ENCODE measurements at regions not wholly inside any gene's neighbourhood (a gene's known extent, or its start where the extent isn't known, plus 50 kb on each side); places are given as distances from the start of the nearest gene placed in this dataset.

DNA sequence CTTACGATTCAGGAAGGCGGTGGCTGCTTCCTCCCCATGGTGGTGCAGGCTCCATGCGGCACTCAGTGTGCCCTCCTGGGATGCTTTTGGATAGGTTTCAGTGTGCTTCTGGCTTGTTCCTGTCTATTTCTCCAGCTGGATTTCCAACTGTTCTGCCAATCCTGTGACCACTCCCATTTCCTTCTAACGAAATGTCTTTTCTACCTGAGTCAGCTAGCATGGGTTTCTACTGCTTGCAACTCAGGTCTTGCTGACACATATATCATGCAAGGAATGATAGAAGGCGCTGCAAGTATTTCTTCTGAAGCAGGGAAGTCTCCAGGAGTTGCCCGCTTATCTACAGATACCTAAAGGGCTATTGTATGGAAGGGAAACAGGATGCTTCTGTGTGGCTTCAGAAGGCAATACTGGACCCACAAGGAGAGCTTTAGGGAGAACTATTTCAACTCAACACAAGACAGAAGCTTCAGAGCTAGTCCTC, 244.4 kb downstream of the OPA1 start:
- peaks cover 39% of the 10 kb centered on the region for H3K27me3 Mint-ChIP-seq
- ATAC-seq, result no peak

DNA sequence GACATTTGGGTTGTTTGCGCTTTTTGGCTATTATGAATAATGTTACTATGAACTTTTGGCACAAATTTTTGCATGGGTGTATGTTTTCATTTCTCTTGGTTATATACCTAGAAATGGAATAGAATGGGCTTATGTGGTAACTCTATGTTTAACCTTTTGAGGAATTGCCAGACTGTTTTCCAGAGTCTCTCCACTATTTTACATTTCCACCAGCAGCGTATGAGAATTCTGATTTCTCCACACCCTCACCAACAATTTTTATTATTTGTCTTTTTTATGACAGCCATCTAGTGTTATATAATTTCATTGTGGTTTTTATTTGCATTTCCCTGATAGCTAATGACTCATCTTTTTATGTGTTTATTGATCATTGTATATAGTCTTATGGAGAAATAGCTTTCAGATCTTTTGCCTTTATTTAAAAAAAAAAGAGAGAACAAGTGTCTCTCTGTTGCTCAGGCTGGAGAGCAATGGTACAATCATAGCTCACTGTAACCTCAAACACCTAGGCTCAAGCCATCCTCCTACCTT, 247.2 kb downstream of the OPA1 start:
- peaks cover 37% of the 10 kb centered on the region for H3K27me3 Mint-ChIP-seq
- H3K27ac Mint-ChIP-seq, result no peak overlapping the region
- H3K36me3 Mint-ChIP-seq (ENCODE audit: low read depth), result no peaks in the 10 kb centered on the region
- H3K4me3 Mint-ChIP-seq, result no peak overlapping the region
- H3K4me1 Mint-ChIP-seq, result peaks cover 4% of the 10 kb centered on the region
- H3K9me3 Mint-ChIP-seq, result no peaks in the 10 kb centered on the region
- DNase-seq (no peak), ATAC-seq (no peak)

More for the DNA sequence above, 244.4 kb downstream of the OPA1 start:
- no peak overlapping the region for H3K4me3 Mint-ChIP-seq
- DNase-seq, result no peak
- no peak overlapping the region for H3K27ac Mint-ChIP-seq
- H3K4me1 Mint-ChIP-seq, result peaks cover 2% of the 10 kb centered on the region
- H3K9me3 Mint-ChIP-seq, result no peaks in the 10 kb centered on the region
- no peaks in the 10 kb centered on the region for H3K36me3 Mint-ChIP-seq (ENCODE audit: low read depth)

DNA sequence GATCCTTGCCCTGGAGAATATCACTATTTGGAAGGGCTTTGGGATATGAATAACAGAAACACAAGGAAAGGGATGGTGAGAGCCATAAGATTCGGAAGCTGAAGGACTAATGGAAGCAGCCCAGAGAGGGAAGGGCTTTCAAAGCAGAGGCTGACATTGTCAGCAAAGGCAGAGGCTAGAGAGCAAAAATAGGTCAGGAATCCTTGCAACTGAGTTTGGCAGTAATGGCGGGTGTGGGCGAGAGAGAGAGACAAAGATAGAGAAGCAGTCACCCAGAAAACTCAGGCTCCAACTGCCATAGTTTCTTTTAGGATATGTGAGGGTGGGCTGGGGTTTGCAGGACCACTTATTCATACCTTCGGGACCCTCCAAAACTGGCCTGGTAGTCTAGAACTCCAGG, 248.6 kb downstream of the OPA1 start:
- DNase-seq, result no peak
- H3K27ac Mint-ChIP-seq, result no peak overlapping the region
- peaks cover 33% of the 10 kb centered on the region for H3K27me3 Mint-ChIP-seq
- H3K4me1 Mint-ChIP-seq, result peaks cover 4% of the 10 kb centered on the region
- no peaks in the 10 kb centered on the region for H3K36me3 Mint-ChIP-seq (ENCODE audit: low read depth)
- ATAC-seq, result no peak
- H3K4me3 Mint-ChIP-seq, result no peak overlapping the region
- H3K9me3 Mint-ChIP-seq, result no peaks in the 10 kb centered on the region

DNA sequence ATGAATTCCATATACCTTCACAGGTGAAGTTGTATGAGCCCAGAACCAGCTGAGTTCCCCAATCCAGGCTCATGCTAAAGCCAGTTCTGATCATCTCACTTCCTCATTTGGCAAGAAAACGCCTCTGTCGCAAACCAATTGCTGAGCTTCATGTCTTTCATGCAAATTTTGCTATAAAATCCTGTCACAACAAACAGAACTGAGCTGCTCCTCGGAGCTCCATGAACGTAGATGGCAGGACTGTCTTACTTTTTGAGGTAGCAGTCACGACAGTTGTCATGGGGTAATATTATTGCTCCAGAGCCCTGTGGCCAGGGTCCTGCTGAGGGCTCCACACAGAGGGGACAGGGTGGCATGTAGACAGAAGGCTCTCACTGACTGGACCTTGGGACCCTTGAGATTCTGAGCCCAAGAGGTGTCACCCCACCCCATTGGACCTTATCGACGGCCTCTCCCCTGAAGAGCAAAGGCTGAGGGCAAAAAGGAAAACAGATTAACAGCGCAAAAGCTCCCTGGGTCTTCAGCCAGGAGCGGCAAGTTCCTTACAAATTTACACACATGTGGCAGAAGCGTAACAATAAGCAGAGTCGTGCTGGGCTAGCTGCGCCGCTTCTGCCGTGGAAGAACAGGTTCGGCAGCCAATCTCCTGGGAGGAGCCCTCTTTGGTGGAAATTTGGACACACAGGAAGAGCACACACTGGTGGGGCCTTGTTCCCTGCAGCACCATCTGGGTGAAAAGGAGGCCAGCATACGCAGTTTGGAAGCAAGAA, 249.2 kb downstream of the OPA1 start:
- Mint-ChIP-seq H3K27ac (no peak overlapping the region), H3K9me3 (no peaks in the 10 kb centered on the region), H3K36me3 (ENCODE audit: low read depth) (no peaks in the 10 kb centered on the region), H3K4me1 (peaks cover 4% of the 10 kb centered on the region), H3K4me3 (no peak overlapping the region), H3K27me3 (peaks cover 32% of the 10 kb centered on the region)
- ATAC-seq (no peak), DNase-seq (no peak)

DNA sequence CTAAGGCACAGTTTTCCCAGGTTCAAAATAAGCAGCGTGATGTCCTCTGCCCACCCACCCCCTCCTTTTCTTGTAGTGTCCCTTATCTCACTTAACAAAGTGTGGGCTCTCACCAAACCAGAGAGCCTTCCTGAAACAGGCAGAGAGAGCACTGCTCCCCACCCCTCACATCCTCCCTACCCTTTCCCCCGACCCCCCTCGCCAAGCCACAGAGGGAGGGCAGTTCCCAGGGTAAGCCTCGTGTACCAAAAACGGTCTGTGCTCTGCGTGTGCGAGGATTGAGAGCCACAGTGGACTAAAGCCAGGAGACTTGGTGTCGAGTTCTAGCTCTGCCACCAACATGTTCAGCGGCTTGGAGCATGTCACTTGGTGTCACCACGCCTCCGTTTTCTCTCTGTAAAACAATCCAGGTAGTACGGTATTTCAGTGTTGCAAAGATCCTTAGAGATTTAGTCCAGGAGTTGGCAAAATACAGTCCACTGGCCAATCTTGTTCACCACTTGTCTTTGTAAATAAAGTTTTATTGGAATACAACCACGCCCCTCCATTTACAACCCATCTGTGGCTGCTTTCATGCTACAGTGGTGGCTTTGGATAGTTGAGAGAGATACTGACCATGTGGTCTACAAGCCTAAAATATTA, 249.9 kb downstream of the OPA1 start:
- H3K27me3 Mint-ChIP-seq, result peaks cover 31% of the 10 kb centered on the region
- H3K27ac Mint-ChIP-seq, result no peak overlapping the region

DNA sequence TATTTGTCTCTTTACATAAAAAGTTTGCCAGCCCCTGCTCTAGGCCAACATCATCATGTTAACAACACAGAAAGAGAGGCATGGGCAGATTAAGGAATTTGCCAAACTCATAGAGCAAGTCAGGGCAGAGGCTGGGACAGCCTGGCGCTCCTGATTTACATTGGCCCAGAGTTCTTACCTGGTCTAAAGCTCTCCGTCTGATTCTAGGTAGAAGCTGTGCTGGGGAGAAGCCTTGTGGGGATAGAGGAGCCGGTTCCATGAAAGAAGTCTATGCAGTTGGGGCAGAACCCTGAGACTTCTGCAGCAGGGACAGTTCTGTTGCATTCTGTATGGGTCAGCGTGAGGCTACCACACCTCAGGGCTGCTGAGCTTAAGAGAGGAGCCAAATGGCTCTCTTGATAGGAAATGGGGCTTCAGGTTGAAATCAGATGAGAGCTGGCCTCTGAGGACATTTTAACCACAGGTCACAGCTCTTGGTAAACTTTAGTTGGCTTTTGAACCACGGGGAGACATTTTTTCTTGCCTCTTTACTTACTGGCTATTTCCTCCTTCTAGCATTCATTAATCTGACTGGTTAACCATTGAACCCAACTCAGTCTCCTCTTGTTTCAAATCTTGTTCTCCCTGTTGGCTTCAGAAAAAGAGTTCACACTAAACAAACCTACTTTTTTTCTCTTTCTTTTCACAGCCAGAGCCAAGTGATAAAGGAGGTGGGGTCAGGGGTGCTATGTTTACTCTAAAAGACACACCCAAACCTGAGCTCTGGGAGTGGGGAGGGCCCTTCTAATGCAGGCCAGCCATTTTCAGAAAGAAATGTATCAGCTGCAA, 250.7 kb downstream of the OPA1 start:
- peaks cover 4% of the 10 kb centered on the region for H3K4me1 Mint-ChIP-seq
- no peak overlapping the region for H3K4me3 Mint-ChIP-seq
- no peak overlapping the region for H3K27ac Mint-ChIP-seq
- DNase-seq (no peak), ATAC-seq (no peak)
- H3K36me3 Mint-ChIP-seq (ENCODE audit: low read depth), result peaks cover 1% of the 10 kb centered on the region
- no peaks in the 10 kb centered on the region for H3K9me3 Mint-ChIP-seq
- H3K27me3 Mint-ChIP-seq, result peaks cover 31% of the 10 kb centered on the region

More for the DNA sequence above, 249.9 kb downstream of the OPA1 start:
- DNase-seq, result no peak
- no peaks in the 10 kb centered on the region for H3K9me3 Mint-ChIP-seq
- H3K36me3 Mint-ChIP-seq (ENCODE audit: low read depth), result peaks cover 1% of the 10 kb centered on the region
- ATAC-seq, result no peak
- peaks cover 4% of the 10 kb centered on the region for H3K4me1 Mint-ChIP-seq
- no peak overlapping the region for H3K4me3 Mint-ChIP-seq

DNA sequence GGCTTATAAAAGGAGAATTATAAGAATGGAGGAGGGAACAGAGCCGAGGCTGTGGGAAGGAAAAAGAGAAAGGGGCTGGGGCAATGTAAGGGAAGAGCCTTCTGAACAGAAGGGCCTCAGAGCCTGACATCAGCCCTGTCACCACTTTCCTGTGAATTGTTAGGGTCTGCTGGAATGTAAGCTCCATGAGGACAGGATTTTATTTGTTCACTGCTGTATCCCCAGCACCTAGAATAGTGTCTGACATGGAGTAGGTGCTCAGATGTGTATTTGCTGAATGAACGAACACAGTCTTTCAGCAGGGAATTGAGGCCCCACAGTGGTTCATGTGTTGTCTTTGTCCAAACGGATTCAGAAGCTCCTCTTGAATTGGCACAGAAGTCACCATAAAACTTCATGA, 251.5 kb downstream of the OPA1 start:
- no peak for ATAC-seq
- H3K4me3 Mint-ChIP-seq, result no peak overlapping the region
- no peak overlapping the region for H3K27ac Mint-ChIP-seq
- no peaks in the 10 kb centered on the region for H3K9me3 Mint-ChIP-seq
- peaks cover 28% of the 10 kb centered on the region for H3K27me3 Mint-ChIP-seq
- H3K36me3 Mint-ChIP-seq (ENCODE audit: low read depth), result peaks cover 1% of the 10 kb centered on the region
- H3K4me1 Mint-ChIP-seq, result peaks cover 4% of the 10 kb centered on the region
- DNase-seq, result no peak

DNA sequence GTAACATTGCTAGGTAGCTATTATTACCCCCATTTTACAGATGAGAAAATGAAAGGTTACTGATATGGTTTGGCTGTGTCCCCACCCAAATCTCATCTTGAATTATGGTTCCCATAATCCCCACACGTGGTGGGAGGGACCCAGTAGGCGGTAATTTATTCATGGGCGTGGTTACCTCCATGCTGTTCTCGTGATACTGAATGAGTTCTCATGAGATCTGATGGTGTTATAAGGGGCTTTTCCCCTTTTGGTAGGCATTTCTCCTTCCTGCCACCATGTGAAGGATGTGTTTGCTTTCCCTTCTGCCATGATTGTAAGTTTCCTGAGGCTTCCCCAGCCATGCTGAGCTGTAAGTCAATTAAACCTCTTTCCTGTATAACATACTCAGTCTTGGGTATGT, 252.1 kb downstream of the OPA1 start:
- Mint-ChIP-seq H3K27ac (peak overlapping the region; percentile 16), H3K9me3 (no peaks in the 10 kb centered on the region), H3K4me1 (peaks cover 4% of the 10 kb centered on the region), H3K27me3 (peaks cover 21% of the 10 kb centered on the region), H3K4me3 (no peak overlapping the region), H3K36me3 (ENCODE audit: low read depth) (peaks cover 1% of the 10 kb centered on the region)
- no peak for ATAC-seq
- DNase-seq, result no peak

DNA sequence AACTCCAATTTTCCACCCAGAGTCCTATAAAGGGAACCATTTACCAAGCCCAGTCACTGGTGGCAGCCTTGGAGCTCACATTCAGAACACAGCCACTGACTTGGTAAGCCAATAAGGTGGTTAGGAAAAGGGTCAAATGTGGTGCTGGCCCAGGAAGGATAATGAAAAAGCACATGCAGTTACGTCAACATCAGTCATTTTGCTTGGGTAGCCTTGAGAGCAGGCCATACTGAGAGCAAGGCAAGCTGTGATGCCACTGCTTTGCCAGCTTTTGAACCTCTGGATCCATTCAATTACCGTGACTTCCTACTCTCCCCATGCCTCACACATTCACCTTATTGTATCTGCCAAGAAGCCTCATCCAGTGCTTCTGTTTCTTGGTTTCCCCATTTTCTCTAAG, 253.6 kb downstream of the OPA1 start:
- no peak overlapping the region for H3K27ac Mint-ChIP-seq
- no peaks in the 10 kb centered on the region for H3K9me3 Mint-ChIP-seq
- peaks cover 4% of the 10 kb centered on the region for H3K4me1 Mint-ChIP-seq
- H3K4me3 Mint-ChIP-seq, result no peak overlapping the region
- peaks cover 9% of the 10 kb centered on the region for H3K27me3 Mint-ChIP-seq
- DNase-seq (no peak), ATAC-seq (no peak)
- H3K36me3 Mint-ChIP-seq (ENCODE audit: low read depth), result peaks cover 1% of the 10 kb centered on the region

DNA sequence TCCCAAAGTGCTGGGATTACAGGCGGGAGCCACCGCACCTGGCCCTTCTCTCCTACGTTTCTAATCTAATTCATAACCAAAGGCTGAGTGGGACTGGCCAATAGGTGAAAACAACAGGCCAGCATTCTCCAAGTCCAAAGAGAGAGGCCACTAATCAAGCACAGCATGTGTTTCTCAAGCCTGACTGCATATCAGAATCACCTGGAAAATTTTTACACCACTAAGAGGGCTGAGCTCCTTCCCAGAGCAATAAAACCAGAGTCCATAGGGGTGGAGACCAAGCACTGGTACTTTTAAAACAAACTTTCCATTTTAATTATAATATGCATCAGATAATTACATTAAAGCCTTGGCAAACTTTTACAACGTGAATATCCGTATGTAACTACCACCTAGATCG, 254.4 kb downstream of the OPA1 start:
- H3K36me3 Mint-ChIP-seq (ENCODE audit: low read depth), result peaks cover 1% of the 10 kb centered on the region
- H3K4me3 Mint-ChIP-seq, result no peak overlapping the region
- no peaks in the 10 kb centered on the region for H3K9me3 Mint-ChIP-seq
- H3K4me1 Mint-ChIP-seq, result peaks cover 4% of the 10 kb centered on the region
- H3K27me3 Mint-ChIP-seq, result peaks cover 9% of the 10 kb centered on the region
- no peak overlapping the region for H3K27ac Mint-ChIP-seq
- ATAC-seq (no peak), DNase-seq (no peak)

DNA sequence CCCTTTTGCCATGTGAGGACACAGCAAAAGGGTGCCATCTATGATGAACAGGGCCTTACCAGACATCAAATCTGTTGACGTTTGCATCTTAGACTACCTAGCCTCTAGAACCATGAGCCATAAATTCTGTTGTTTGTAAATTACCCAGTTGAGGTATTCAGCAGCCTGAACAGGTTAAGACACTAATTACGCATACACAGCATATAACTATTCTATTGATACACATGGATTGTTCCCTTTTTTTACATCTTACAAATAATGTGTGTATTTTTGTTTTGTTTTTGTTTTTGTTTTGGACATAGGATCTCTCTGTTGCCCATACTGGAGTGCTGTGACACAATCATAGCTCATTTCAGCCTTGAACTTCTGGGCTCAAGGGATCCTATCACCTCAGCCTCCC, 255.5 kb downstream of the OPA1 start:
- no peak for DNase-seq
- no peak overlapping the region for H3K4me3 Mint-ChIP-seq
- no peaks in the 10 kb centered on the region for H3K9me3 Mint-ChIP-seq
- H3K4me1 Mint-ChIP-seq, result no peaks in the 10 kb centered on the region
- peaks cover 1% of the 10 kb centered on the region for H3K36me3 Mint-ChIP-seq (ENCODE audit: low read depth)
- H3K27ac Mint-ChIP-seq, result no peak overlapping the region
- ATAC-seq, result no peak
- H3K27me3 Mint-ChIP-seq, result peaks cover 9% of the 10 kb centered on the region

DNA sequence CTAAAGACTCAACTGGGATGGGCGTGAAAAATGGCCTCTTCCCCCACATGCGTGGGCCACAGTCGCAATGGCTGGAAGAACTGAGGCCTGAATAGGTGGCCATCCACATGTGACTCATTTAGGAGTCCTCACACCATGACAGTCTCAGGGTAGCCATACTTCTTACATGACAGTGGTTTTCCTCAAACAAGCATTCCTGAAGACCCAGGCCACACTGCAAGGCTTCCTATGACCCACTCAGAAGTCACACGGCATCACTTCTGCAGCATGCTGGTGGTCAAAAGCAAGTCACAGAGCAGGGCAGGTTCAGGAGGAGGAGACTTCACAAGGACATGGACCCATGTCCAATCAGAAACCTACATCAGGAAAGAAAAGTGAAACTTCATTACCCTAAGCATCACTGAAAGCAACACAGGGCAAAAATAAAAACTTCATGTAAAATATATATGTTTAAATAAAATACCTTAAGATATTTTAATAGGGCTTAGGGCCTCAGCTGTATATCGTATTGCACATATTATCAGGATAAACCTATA, 257.1 kb downstream of the OPA1 start:
- H3K27ac Mint-ChIP-seq, result no peak overlapping the region
- H3K4me3 Mint-ChIP-seq, result no peak overlapping the region
- no peak for ATAC-seq
- DNase-seq, result no peak
- no peaks in the 10 kb centered on the region for H3K9me3 Mint-ChIP-seq
- peaks cover 1% of the 10 kb centered on the region for H3K36me3 Mint-ChIP-seq (ENCODE audit: low read depth)
- peaks cover 7% of the 10 kb centered on the region for H3K27me3 Mint-ChIP-seq
- H3K4me1 Mint-ChIP-seq, result no peaks in the 10 kb centered on the region

DNA sequence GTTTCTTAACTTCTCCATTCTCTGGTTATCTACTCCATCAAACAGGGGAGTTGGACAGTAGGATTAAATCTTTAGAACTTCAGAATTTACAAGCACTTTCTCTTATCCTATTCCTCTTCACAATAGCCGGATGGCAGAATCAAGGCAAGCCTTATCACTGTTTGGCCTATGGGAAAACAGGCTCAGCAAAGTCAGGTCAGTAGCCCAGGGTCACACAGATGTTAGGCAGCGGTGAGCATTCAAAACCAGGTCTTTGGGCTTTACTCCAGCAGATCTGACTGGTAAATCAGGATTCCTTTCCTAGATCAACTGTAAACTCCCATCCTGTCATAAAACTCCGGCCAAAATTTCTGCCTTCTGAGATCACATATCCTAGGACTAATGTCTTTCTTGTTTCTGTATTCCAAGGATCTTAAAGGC, 258.4 kb downstream of the OPA1 start:
- peaks cover 3% of the 10 kb centered on the region for H3K27me3 Mint-ChIP-seq
- no peaks in the 10 kb centered on the region for H3K9me3 Mint-ChIP-seq
- DNase-seq (no peak), ATAC-seq (no peak)
- H3K4me3 Mint-ChIP-seq, result no peak overlapping the region
- H3K27ac Mint-ChIP-seq, result no peak overlapping the region
- H3K36me3 Mint-ChIP-seq (ENCODE audit: low read depth), result peaks cover 1% of the 10 kb centered on the region
- H3K4me1 Mint-ChIP-seq, result no peaks in the 10 kb centered on the region

DNA sequence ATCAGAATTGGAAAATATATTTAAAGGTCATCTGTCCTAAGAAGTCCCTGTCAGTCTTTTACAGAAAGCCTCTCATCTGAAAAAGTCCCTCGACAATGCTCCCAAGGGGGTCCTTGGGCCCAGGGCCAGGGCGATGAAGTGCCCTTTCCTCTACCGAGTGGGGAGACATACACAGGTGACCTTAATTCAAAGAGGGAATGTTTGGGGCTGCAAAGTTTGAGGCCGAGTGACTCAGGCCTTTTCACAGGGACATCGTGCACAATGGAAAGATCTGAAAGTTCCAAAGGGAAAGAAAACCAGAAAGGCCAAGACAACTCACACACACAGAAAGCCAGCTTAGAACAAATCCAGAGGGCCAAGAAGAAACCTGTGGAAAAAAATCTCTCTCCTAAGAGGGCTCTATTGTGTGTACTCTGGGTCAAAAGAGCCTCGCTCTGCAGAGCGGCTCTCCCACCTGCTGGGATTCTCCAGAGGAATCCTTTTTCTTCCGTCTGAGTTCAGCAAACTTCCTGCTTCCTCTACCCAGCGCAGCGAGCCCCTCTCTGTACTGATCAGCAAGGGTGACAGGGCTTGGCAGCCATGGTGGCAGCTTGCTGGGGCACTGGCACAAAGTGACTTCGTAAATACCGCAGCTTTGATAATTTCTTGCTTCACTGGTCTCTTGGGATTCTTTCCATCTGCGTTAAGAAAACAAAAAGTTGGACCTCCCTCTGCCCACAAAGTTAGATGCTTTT, 259.1 kb downstream of the OPA1 start:
- H3K4me1 Mint-ChIP-seq, result no peaks in the 10 kb centered on the region
- H3K27ac Mint-ChIP-seq, result no peak overlapping the region
- DNase-seq (no peak), ATAC-seq (no peak)
- no peaks in the 10 kb centered on the region for H3K27me3 Mint-ChIP-seq
- no peaks in the 10 kb centered on the region for H3K9me3 Mint-ChIP-seq
- peaks cover 1% of the 10 kb centered on the region for H3K36me3 Mint-ChIP-seq (ENCODE audit: low read depth)
- H3K4me3 Mint-ChIP-seq, result no peak overlapping the region
